ENCODE measurements at regions not wholly inside any gene's neighbourhood (a gene's known extent, or its start where the extent isn't known, plus 50 kb on each side); places are given as distances from the start of the nearest gene placed in this dataset.

GRCh38 chr2:2422621-2423020 is 91.5 kb upstream of the MYT1L start:
- no peak for TF ChIP-seq CTCF (IDR thresholded peaks at IDR 0.05; ENCODE audit: low read depth, low read length)
- no peak for DNase-seq (ENCODE audit: extremely low read depth, low read depth)

DNA sequence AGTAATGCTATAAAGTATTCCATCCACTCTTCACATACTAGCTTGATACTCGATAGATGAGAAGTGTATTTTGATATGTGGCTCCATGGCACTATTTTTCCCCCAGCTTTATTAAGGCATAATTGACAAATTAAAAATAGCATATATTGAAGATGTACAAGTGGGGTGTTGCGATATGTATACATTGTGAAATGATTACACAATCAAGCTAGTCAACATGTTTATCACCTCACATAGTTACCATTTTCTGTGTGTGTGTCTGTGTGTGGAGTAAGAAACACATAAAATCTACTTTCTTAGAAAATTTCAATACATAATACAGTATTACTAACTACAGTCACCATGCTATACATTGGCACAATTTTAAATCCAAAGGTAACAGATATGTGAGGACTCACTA is 82.5 kb upstream of the MYT1L start:
- TF ChIP-seq CTCF (IDR thresholded peaks at IDR 0.05; ENCODE audit: low read depth, low read length), result no peak
- DNase-seq (ENCODE audit: extremely low read depth, low read depth), result no peak

DNA sequence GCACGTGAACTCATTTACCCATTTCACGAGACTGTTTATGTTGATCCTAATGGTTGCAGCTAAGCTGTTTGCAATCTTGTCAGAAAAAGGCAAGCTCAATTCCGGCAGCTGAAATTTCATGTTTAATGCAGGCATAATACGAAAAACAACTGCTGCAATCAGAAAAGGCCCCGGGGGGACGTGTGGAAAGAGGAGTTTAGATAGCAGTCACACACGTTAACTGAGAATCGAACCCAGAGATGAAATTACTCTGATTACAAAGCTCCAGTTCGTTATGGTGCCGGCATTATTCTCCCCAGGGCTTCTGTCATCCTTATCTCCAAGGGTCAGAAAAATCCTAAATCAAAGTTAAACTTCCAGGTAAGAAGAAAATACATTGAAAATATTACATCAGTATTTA is 79.9 kb upstream of the MYT1L start:
- no peak for TF ChIP-seq CTCF (IDR thresholded peaks at IDR 0.05; ENCODE audit: low read depth, low read length)
- no peak for DNase-seq (ENCODE audit: extremely low read depth, low read depth)

GRCh38 chr2:2409481-2409880 is 78.4 kb upstream of the MYT1L start:
- TF ChIP-seq CTCF (IDR thresholded peaks at IDR 0.05; ENCODE audit: low read depth, low read length), result no peak
- no peak for DNase-seq (ENCODE audit: extremely low read depth, low read depth)

DNA sequence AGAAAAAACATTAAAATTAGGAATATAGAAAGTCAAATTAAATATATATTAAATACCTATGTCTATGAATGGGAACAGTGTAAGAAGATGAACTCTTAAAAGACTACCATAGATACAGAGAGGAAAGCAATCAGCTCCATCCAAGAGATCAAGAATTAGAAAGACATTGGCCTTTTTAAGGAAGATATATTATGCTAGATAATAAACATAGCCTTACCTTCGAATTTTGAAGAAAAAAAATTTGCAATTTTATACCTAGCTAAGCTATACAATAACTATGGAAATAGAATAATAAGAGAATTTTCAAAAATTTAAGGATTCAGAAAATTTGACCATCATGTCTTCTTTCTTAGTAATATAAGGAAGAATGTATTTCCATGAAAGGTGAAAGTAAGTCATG is 74.7 kb upstream of the MYT1L start:
- no peak for DNase-seq (ENCODE audit: extremely low read depth, low read depth)

DNA sequence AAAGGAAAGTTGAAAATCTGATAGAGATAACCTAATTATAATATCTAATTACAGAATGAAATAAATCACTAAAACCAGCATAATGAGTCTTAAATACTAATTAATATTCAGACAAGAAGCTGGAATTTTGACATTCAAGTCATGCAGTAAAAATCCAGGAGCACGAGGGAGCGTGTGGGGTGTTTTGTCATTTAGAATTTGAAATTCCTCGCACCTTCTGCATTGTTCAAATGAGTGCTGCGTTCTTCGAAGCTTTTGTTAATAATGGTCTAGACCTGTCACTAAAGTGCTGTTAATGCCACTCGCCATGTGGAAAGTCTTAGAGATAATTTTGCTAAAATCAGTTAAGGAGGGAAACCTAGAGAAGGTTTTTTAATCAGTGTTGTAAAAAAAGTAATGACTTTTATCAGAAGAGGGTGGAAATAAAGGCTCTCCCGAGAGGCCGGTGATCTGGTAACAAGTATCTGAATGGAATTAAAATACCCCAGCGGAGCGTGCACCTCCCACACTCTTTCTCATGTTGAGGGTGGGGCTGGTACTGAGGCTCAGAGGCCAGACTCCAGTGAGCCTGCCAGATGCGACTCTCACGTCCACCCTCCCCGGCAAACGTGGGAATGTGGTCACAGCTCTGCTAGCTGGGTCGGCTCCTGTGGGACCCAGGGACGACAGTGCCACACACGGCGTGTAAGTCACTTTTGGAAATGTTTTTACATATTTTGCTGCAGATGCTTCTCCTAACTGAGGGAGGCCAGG is 69.4 kb upstream of the MYT1L start:
- TF ChIP-seq CTCF (IDR thresholded peaks at IDR 0.05; ENCODE audit: low read depth, low read length), result no peak
- no peak for DNase-seq (ENCODE audit: extremely low read depth, low read depth)

More for the DNA sequence above, 74.7 kb upstream of the MYT1L start:
- TF ChIP-seq CTCF (IDR thresholded peaks at IDR 0.05; ENCODE audit: low read depth, low read length), result no peak

DNA sequence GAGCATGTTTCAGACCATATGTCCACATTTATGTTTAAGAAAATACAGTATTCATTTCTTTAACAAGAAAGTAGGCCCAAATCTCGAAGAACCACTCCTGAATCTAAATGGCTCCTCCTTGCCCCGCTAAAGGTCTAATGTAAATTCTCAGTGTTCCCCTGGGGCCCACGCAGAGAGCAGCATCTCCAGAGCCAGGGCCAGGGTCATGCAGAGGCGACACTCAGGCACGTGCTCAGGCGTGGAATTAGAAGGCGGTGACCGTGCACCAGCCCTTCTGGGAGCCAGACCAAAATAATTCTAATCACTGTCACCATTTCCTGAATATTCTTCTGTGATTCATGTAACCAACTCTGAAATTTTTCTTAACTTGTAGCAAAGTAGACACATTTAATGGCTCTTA is 68.3 kb upstream of the MYT1L start:
- DNase-seq (ENCODE audit: extremely low read depth, low read depth), result no peak
- no peak for TF ChIP-seq CTCF (IDR thresholded peaks at IDR 0.05; ENCODE audit: low read depth, low read length)

Data from AG09319 (cell line).